ENCODE measurements at regions not wholly inside any gene's neighbourhood (a gene's known extent, or its start where the extent isn't known, plus 50 kb on each side); places are given as distances from the start of the nearest gene placed in this dataset.

- H3K9me3 Mint-ChIP-seq (ENCODE audit: low read depth, unreplicated experiment): no peaks in the 10 kb centered on the region
- peak overlapping the region; percentile 49 for H3K4me3 Mint-ChIP-seq (ENCODE audit: low read depth, unreplicated experiment)
- H3K27ac Mint-ChIP-seq (ENCODE audit: unreplicated experiment): peak overlapping the region; percentile 79
- peaks cover 16% of the 10 kb centered on the region for H3K4me1 Mint-ChIP-seq (ENCODE audit: low read depth, unreplicated experiment)
- BruUV-seq (replicated peaks): no TSS peak
- peak; percentile 16 for DNase-seq
- H3K27me3 Mint-ChIP-seq (ENCODE audit: unreplicated experiment): no peaks in the 10 kb centered on the region
- CTCF ChIA-PET: no interaction called here
- H3K36me3 Mint-ChIP-seq (ENCODE audit: insufficient read depth, unreplicated experiment): no peaks in the 10 kb centered on the region
- intact Hi-C loops (cut with micrococcal nuclease; ENCODE audit: unreplicated experiment): loop anchor here (10.0 kb wide), 1 partner anchor 71 kb away; the partner anchor contains the start of gene VCAM1
- no peak for TF ChIP-seq CTCF (IDR thresholded peaks at IDR 0.05; ENCODE audit: unreplicated experiment)
These were observed 75.9 kb upstream of the VCAM1 start for GRCh38 chr1:100643471-100644196.

GRCh38 chr1:100646001-100646400, 73.5 kb upstream of the VCAM1 start:
- no peaks in the 10 kb centered on the region for H3K36me3 Mint-ChIP-seq (ENCODE audit: insufficient read depth, unreplicated experiment)
- no peak overlapping the region for H3K27ac Mint-ChIP-seq (ENCODE audit: unreplicated experiment)
- H3K4me3 Mint-ChIP-seq (ENCODE audit: low read depth, unreplicated experiment): no peak overlapping the region
- intact Hi-C loops (cut with micrococcal nuclease; ENCODE audit: unreplicated experiment): loop anchor here (10.0 kb wide), 1 partner anchor 69 kb away; the partner anchor contains the start of gene VCAM1
- no peak for DNase-seq
- no peaks in the 10 kb centered on the region for H3K27me3 Mint-ChIP-seq (ENCODE audit: unreplicated experiment)
- TF ChIP-seq CTCF (IDR thresholded peaks at IDR 0.05; ENCODE audit: unreplicated experiment): no peak
- peaks cover 16% of the 10 kb centered on the region for H3K4me1 Mint-ChIP-seq (ENCODE audit: low read depth, unreplicated experiment)
- BruUV-seq (replicated peaks): no TSS peak
- H3K9me3 Mint-ChIP-seq (ENCODE audit: low read depth, unreplicated experiment): peaks cover 3% of the 10 kb centered on the region
- CTCF ChIA-PET: no interaction called here

- BruUV-seq (replicated peaks): no TSS peak
- Mint-ChIP-seq H3K27me3 (ENCODE audit: unreplicated experiment) (no peaks in the 10 kb centered on the region), H3K36me3 (ENCODE audit: insufficient read depth, unreplicated experiment) (no peaks in the 10 kb centered on the region), H3K9me3 (ENCODE audit: low read depth, unreplicated experiment) (peaks cover 3% of the 10 kb centered on the region), H3K27ac (ENCODE audit: unreplicated experiment) (no peak overlapping the region), H3K4me1 (ENCODE audit: low read depth, unreplicated experiment) (peaks cover 6% of the 10 kb centered on the region), H3K4me3 (ENCODE audit: low read depth, unreplicated experiment) (no peak overlapping the region)
- TF ChIP-seq CTCF (IDR thresholded peaks at IDR 0.05; ENCODE audit: unreplicated experiment): no peak
- CTCF ChIA-PET: no interaction called here
- DNase-seq: no peak
- intact Hi-C loops (cut with micrococcal nuclease; ENCODE audit: unreplicated experiment): loop anchor here (10.0 kb wide), 1 partner anchor 66 kb away; the partner anchor contains the start of gene VCAM1
These were observed 70.4 kb upstream of the VCAM1 start for GRCh38 chr1:100649146-100649545.

- BruUV-seq (replicated peaks): no TSS peak
- intact Hi-C loops (cut with micrococcal nuclease; ENCODE audit: unreplicated experiment): no loop called here
- Mint-ChIP-seq H3K4me3 (ENCODE audit: low read depth, unreplicated experiment) (no peak overlapping the region), H3K36me3 (ENCODE audit: insufficient read depth, unreplicated experiment) (no peaks in the 10 kb centered on the region), H3K4me1 (ENCODE audit: low read depth, unreplicated experiment) (no peaks in the 10 kb centered on the region), H3K27ac (ENCODE audit: unreplicated experiment) (no peak overlapping the region), H3K27me3 (ENCODE audit: unreplicated experiment) (no peaks in the 10 kb centered on the region), H3K9me3 (ENCODE audit: low read depth, unreplicated experiment) (no peaks in the 10 kb centered on the region)
- CTCF ChIA-PET: no interaction called here
- no peak for DNase-seq
- no peak for TF ChIP-seq CTCF (IDR thresholded peaks at IDR 0.05; ENCODE audit: unreplicated experiment)
These were observed 61.4 kb upstream of the VCAM1 start for GRCh38 chr1:100657876-100658715.

All from Calu3 (cell line).